ENCODE measurements at regions not wholly inside any gene's neighbourhood (a gene's known extent, or its start where the extent isn't known, plus 50 kb on each side); places are given as distances from the start of the nearest gene placed in this dataset.
"Not testable (repeated sequence)": the region's sequence is repeated elsewhere in the genome, so short reads cannot be mapped to it uniquely, and the experiment has no call there.

- no peaks in the 10 kb centered on the region for H3K9me3 Mint-ChIP-seq
- no peak for ATAC-seq
These were observed 91.0 kb upstream of the CD55 start for GRCh38 chr1:207230441-207230840.

GRCh38 chr1:207234690-207235089 is 86.8 kb upstream of the CD55 start:
- Mint-ChIP-seq H3K9me3 (no peaks in the 10 kb centered on the region), H3K4me3 (no peak overlapping the region), H3K4me1 (no peaks in the 10 kb centered on the region), H3K27ac (no peak overlapping the region), H3K27me3 (no peaks in the 10 kb centered on the region)
- ATAC-seq (no peak), DNase-seq (no peak)

More at GRCh38 chr1:207230441-207230840, 91.0 kb upstream of the CD55 start:
- Mint-ChIP-seq H3K27ac (no peak overlapping the region), H3K27me3 (no peaks in the 10 kb centered on the region), H3K4me3 (no peak overlapping the region), H3K4me1 (no peaks in the 10 kb centered on the region)
- no peak for DNase-seq

- DNase-seq = no peak
- Mint-ChIP-seq H3K27ac (no peak overlapping the region), H3K27me3 (no peaks in the 10 kb centered on the region), H3K9me3 (no peaks in the 10 kb centered on the region), H3K4me3 (no peak overlapping the region), H3K4me1 (peaks cover 4% of the 10 kb centered on the region)
- no peak for ATAC-seq
These were observed 81.6 kb upstream of the CD55 start for GRCh38 chr1:207239874-207240273.

GRCh38 chr1:207240325-207241101 is 81.0 kb upstream of the CD55 start:
- ATAC-seq (no peak), DNase-seq (no peak)
- peaks cover 11% of the 10 kb centered on the region for H3K4me1 Mint-ChIP-seq
- H3K9me3 Mint-ChIP-seq = no peaks in the 10 kb centered on the region
- H3K27me3 Mint-ChIP-seq = no peaks in the 10 kb centered on the region
- H3K4me3 Mint-ChIP-seq = no peak overlapping the region
- H3K27ac Mint-ChIP-seq = no peak overlapping the region

- H3K4me1 Mint-ChIP-seq = peaks cover 13% of the 10 kb centered on the region
- DNase-seq = no peak
- H3K9me3 Mint-ChIP-seq = no peaks in the 10 kb centered on the region
- H3K27me3 Mint-ChIP-seq = no peaks in the 10 kb centered on the region
- H3K27ac Mint-ChIP-seq = no peak overlapping the region
- no peak overlapping the region for H3K4me3 Mint-ChIP-seq
- ATAC-seq = no peak
These were observed 80.1 kb upstream of the CD55 start for GRCh38 chr1:207241164-207241934.

- Mint-ChIP-seq H3K4me3 (no peak overlapping the region), H3K27me3 (no peaks in the 10 kb centered on the region), H3K9me3 (no peaks in the 10 kb centered on the region), H3K27ac (no peak overlapping the region), H3K4me1 (peaks cover 18% of the 10 kb centered on the region)
- ATAC-seq (no peak), DNase-seq (no peak)
These were observed 77.8 kb upstream of the CD55 start for GRCh38 chr1:207243442-207244408.

GRCh38 chr1:207244409-207244801 is 77.1 kb upstream of the CD55 start:
- Mint-ChIP-seq H3K27ac (no peak overlapping the region), H3K9me3 (no peaks in the 10 kb centered on the region), H3K4me3 (no peak overlapping the region), H3K4me1 (peaks cover 18% of the 10 kb centered on the region), H3K27me3 (no peaks in the 10 kb centered on the region)
- no peak for ATAC-seq
- DNase-seq = no peak

- peaks cover 18% of the 10 kb centered on the region for H3K4me1 Mint-ChIP-seq
- H3K4me3 Mint-ChIP-seq = no peak overlapping the region
- no peaks in the 10 kb centered on the region for H3K27me3 Mint-ChIP-seq
- no peak for DNase-seq
- no peaks in the 10 kb centered on the region for H3K9me3 Mint-ChIP-seq
- ATAC-seq = no peak
- no peak overlapping the region for H3K27ac Mint-ChIP-seq
These were observed 76.4 kb upstream of the CD55 start for GRCh38 chr1:207245124-207245523.

- Mint-ChIP-seq H3K4me3 (no peak overlapping the region), H3K27ac (no peak overlapping the region), H3K4me1 (peaks cover 18% of the 10 kb centered on the region), H3K27me3 (no peaks in the 10 kb centered on the region), H3K9me3 (peaks cover 6 to 14% of the 10 kb centered on the region in 2 donors)
- ATAC-seq (no peak), DNase-seq (no peak)
These were observed 72.8 kb upstream of the CD55 start for GRCh38 chr1:207248544-207249198.

- Mint-ChIP-seq H3K4me1 (peaks cover 8% of the 10 kb centered on the region), H3K27ac (no peak overlapping the region), H3K4me3 (no peak overlapping the region), H3K9me3 (peaks cover 22 to 24% of the 10 kb centered on the region in 2 donors), H3K27me3 (no peaks in the 10 kb centered on the region)
- DNase-seq (no peak), ATAC-seq (no peak)
These were observed 71.0 kb upstream of the CD55 start for GRCh38 chr1:207250431-207250830.

GRCh38 chr1:207251066-207251465 is 70.4 kb upstream of the CD55 start:
- DNase-seq = no peak
- no peaks in the 10 kb centered on the region for H3K27me3 Mint-ChIP-seq
- ATAC-seq = no peak
- no peak overlapping the region for H3K27ac Mint-ChIP-seq
- no peak overlapping the region for H3K4me3 Mint-ChIP-seq
- H3K9me3 Mint-ChIP-seq = peaks cover 28% of the 10 kb centered on the region in 2 donors
- H3K4me1 Mint-ChIP-seq = peaks cover 6% of the 10 kb centered on the region

GRCh38 chr1:207256869-207257268 is 64.6 kb upstream of the CD55 start:
- DNase-seq (no peak), ATAC-seq (no peak)
- Mint-ChIP-seq H3K27me3 (no peaks in the 10 kb centered on the region), H3K9me3 (peaks cover 40 to 51% of the 10 kb centered on the region in 2 donors), H3K4me3 (no peak overlapping the region), H3K4me1 (no peaks in the 10 kb centered on the region), H3K27ac (no peak overlapping the region)

- peaks cover 25 to 46% of the 10 kb centered on the region in 2 donors for H3K9me3 Mint-ChIP-seq
- DNase-seq = no peak
- H3K4me3 Mint-ChIP-seq = no peak overlapping the region
- H3K27ac Mint-ChIP-seq = peak overlapping the region in 1 of 2 donors; percentile 28
- H3K27me3 Mint-ChIP-seq = no peaks in the 10 kb centered on the region
- no peak for ATAC-seq
- no peaks in the 10 kb centered on the region for H3K4me1 Mint-ChIP-seq
These were observed 62.1 kb upstream of the CD55 start for GRCh38 chr1:207259391-207259790.

GRCh38 chr1:207261971-207262370 is 59.5 kb upstream of the CD55 start:
- Mint-ChIP-seq H3K27ac (no peak overlapping the region), H3K4me1 (no peaks in the 10 kb centered on the region), H3K27me3 (no peaks in the 10 kb centered on the region), H3K9me3 (peaks cover 5 to 20% of the 10 kb centered on the region in 2 donors), H3K4me3 (no peak overlapping the region)
- no peak for DNase-seq
- no peak for ATAC-seq

GRCh38 chr1:207262891-207263290 is 58.6 kb upstream of the CD55 start:
- not testable (repeated sequence) for H3K4me3 Mint-ChIP-seq, DNase-seq, H3K27me3 Mint-ChIP-seq, H3K4me1 Mint-ChIP-seq, H3K27ac Mint-ChIP-seq, ATAC-seq
- H3K9me3 Mint-ChIP-seq = peaks cover 4 to 15% of the 10 kb centered on the region in 2 donors

Data from stimulated activated naive CD8-positive, alpha-beta T cell treated with anti-CD3 and anti-CD28 coated beads, Interleukin-15, amount 100 ng/mL, for 72 hours (primary cell).